ENCODE measurements at regions not wholly inside any gene's neighbourhood (a gene's known extent, or its start where the extent isn't known, plus 50 kb on each side); places are given as distances from the start of the nearest gene placed in this dataset.
"Not testable (repeated sequence)": the region's sequence is repeated elsewhere in the genome, so short reads cannot be mapped to it uniquely, and the experiment has no call there.

DNA sequence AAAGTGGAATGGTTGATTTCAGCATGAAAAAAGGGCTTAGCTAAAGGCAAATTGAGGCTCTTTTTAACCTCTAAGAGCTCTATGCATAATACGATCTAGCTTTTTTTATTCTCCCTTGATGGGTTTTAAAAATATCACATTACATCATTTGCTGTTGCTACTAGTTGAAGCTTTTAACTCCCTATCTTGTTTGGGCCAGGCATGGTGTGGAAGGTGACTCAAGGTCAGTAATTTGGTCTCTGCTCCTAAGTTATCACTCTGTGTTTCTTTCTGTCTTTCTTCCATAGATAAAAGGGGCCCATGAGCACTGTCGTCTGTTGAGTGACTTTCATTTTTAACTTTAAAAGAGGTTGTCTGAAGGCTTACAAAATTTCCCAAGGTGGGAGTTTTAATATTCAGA lies 58.1 kb upstream of the GOT2 start:
- Mint-ChIP-seq H3K27me3 (peaks cover 5 to 16% of the 10 kb centered on the region in 2 donors), H3K4me3 (no peak overlapping the region)

DNA sequence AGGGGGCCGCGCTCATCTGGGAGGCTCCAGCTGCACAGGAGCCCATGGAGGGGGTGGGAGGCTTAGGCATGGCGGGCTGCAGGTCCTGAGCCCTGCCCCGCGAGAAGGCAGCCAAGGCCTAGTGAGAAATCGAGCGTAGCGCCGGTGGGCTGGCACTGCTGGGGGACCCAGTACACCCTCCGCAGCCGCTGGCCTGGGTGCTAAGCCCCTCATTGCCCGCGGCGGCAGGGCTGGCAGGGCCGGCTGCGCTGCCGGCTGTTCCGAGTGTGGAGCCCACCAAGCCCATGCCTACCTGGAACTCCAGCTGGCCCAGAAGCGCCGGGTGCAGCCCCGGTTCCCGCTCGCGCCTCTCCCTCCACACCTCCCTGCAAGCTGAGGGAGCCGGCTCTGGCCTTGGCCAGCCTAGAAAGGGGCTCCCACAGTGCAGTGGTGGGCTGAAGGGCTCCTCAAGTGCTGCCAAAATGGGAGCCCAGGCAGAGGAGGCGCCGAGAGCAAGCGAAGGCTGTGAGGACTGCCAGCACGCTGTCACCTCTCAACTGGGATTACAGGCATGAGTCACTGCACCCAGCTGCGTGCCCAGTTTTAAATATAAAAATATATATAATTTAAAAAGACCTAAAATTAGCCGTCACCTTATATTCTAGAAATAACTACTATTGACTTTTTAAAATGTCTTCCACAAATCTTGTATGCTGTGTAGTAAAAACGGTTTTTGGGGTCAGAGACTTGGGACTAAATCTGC lies 56.9 kb upstream of the GOT2 start:
- not testable (repeated sequence) for H3K9me3 Mint-ChIP-seq; DNase-seq; H3K36me3 Mint-ChIP-seq; H3K27ac Mint-ChIP-seq; H3K4me1 Mint-ChIP-seq; H3K4me3 Mint-ChIP-seq; ATAC-seq (replicated peaks)
- H3K27me3 Mint-ChIP-seq: peaks cover 12 to 16% of the 10 kb centered on the region in 2 donors

More for the DNA sequence above, 58.1 kb upstream of the GOT2 start:
- H3K27ac Mint-ChIP-seq: no peak overlapping the region
- ATAC-seq (replicated peaks): no peak
- H3K36me3 Mint-ChIP-seq: no peaks in the 10 kb centered on the region
- H3K4me1 Mint-ChIP-seq: no peaks in the 10 kb centered on the region
- no peaks in the 10 kb centered on the region for H3K9me3 Mint-ChIP-seq
- DNase-seq: no peak

DNA sequence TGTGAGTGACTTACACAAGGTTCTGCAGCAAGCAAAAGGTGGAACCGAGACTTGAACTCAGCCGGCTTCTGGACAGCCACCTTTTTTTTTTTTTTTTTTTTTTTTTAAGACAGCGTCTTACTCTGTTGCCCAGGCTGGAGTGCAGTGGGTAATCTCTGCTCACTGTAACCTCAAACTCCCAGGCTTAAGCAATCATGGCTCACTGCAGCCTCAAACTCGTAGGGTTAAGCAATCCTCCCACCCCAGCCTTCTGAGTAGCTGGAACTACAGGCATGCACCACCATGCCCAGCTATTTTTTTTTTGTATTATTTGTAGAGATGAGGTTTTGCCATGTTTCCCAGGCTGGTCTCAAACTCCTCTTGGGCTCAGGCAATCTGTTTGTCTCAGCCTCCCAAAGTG lies 55.2 kb upstream of the GOT2 start:
- no peak for DNase-seq
- peaks cover 15 to 16% of the 10 kb centered on the region in 2 donors for H3K27me3 Mint-ChIP-seq
- peaks cover 0 to 4% of the 10 kb centered on the region in 2 donors for H3K9me3 Mint-ChIP-seq

More for the DNA sequence above, 55.2 kb upstream of the GOT2 start:
- no peaks in the 10 kb centered on the region for H3K36me3 Mint-ChIP-seq
- H3K4me1 Mint-ChIP-seq: no peaks in the 10 kb centered on the region
- no peak overlapping the region for H3K4me3 Mint-ChIP-seq
- ATAC-seq (replicated peaks): no peak
- H3K27ac Mint-ChIP-seq: no peak overlapping the region

All from stimulated activated naive B cell treated with anti-CD40 and anti-IgM and Interleukin-4, amounts not matched to agents 10 μg/mL and 1 μg/mL and 100 μg/mL, for 72 hours (primary cell).